SK-N-SH treated with all-trans-retinoic acid at 6 μM for 48 hours (cell line): ENCODE measurements at regions not wholly inside any gene's neighbourhood (a gene's known extent, or its start where the extent isn't known, plus 50 kb on each side); places are given as distances from the start of the nearest gene placed in this dataset.

ENCODE experiments used
- ARNTL ChIP-seq: fragments of 450-650 bp; formaldehyde crosslinking; IDR thresholded peaks from 2 replicates; pipeline ENCODE4 v1.5.0; 2020; ENCODE audit warnings: low read depth, mild to moderate bottlenecking, moderate library complexity, borderline replicate concordance
- BACH2 ChIP-seq: fragments of 250-450 bp; sonication (Bioruptor Pico); IDR thresholded peaks from 2 replicates; pipeline ENCODE4 v1.9.0; 2021; ENCODE audit warnings: mild to moderate bottlenecking, borderline replicate concordance
- CREB5 ChIP-seq: fragments of 250-450 bp; sonication (Bioruptor Pico); IDR thresholded peaks from 2 replicates; pipeline ENCODE4 v1.5.1; 2020; ENCODE audit warnings: low read depth, mild to moderate bottlenecking, moderate library complexity
- CSDC2 ChIP-seq: fragments of 250-450 bp; sonication (Bioruptor Pico); IDR thresholded peaks from 2 replicates; pipeline ENCODE4 v1.5.0; 2020; ENCODE audit warnings: mild to moderate bottlenecking, moderate library complexity
- CSRNP3 ChIP-seq: fragments of 250-450 bp; sonication (Bioruptor Pico); IDR thresholded peaks from 2 replicates; pipeline ENCODE4 v1.5.1; 2021; ENCODE audit warnings: mild to moderate bottlenecking, moderate library complexity
- GLIS3 ChIP-seq: fragments of 250-450 bp; sonication (Bioruptor Pico); IDR thresholded peaks from 2 replicates; pipeline ENCODE4 v1.5.0; 2020; ENCODE audit warnings: mild to moderate bottlenecking, moderate library complexity
- OSR1 ChIP-seq: fragments of 250-450 bp; sonication (Bioruptor Pico); IDR thresholded peaks from 2 replicates; pipeline ENCODE4 v1.8.0; 2022; ENCODE audit warnings: moderate library complexity, mild to moderate bottlenecking, inconsistent platforms
- PATZ1 ChIP-seq: fragments of 250-450 bp; sonication (Bioruptor Pico); IDR thresholded peaks from 2 replicates; pipeline ENCODE4 v1.8.0; 2020; ENCODE audit warnings: mild to moderate bottlenecking, moderate library complexity, borderline replicate concordance
- RARB ChIP-seq: fragments of 250-450 bp; sonication (Bioruptor Pico); IDR thresholded peaks from 2 replicates; pipeline ENCODE4 v1.8.0; 2021; ENCODE audit warnings: mild to moderate bottlenecking, moderate library complexity
- TCF4 ChIP-seq: fragments of 250-450 bp; sonication (Bioruptor Pico); IDR thresholded peaks from 2 replicates; pipeline ENCODE4 v1.8.0; 2021; ENCODE audit warnings: mild to moderate bottlenecking, moderate library complexity, borderline replicate concordance
- ZFP3 ChIP-seq: fragments of 250-450 bp; sonication (Bioruptor Pico); IDR thresholded peaks from 2 replicates; pipeline ENCODE4 v1.5.0; 2020; ENCODE audit warnings: mild to moderate bottlenecking, moderate library complexity
- ZFP30 ChIP-seq: fragments of 450-650 bp; formaldehyde crosslinking; IDR thresholded peaks from 2 replicates; pipeline ENCODE4 v1.5.0; 2022; ENCODE audit warnings: mild to moderate bottlenecking, moderate library complexity
- ZNF70 ChIP-seq: fragments of 450-650 bp; formaldehyde crosslinking; IDR thresholded peaks from 2 replicates; pipeline ENCODE4 v1.5.0; 2020; ENCODE audit warnings: mild to moderate bottlenecking, moderate library complexity
- ZNF8 ChIP-seq: fragments of 450-650 bp; formaldehyde crosslinking; IDR thresholded peaks from 2 replicates; pipeline ENCODE4 v1.5.0; 2020; ENCODE audit warnings: mild to moderate bottlenecking, moderate library complexity

- no peak for TF ChIP-seq ZNF70 (CRISPR knock-in tag)
- TF ChIP-seq ZFP3 (CRISPR knock-in tag) = no peak
- TF ChIP-seq RARB (CRISPR knock-in tag) = no peak
- TF ChIP-seq GLIS3 = no peak
- no peak for TF ChIP-seq CSRNP3
- no peak for TF ChIP-seq TCF4 (CRISPR knock-in tag)
- TF ChIP-seq ARNTL (CRISPR knock-in tag) = no peak
- no peak for TF ChIP-seq CSDC2 (CRISPR knock-in tag)
- no peak for TF ChIP-seq PATZ1 (CRISPR knock-in tag)
- TF ChIP-seq CREB5 (CRISPR knock-in tag) = no peak
- no peak for TF ChIP-seq ZFP30
- TF ChIP-seq ZNF8 (CRISPR knock-in tag) = no peak
- TF ChIP-seq BACH2 (CRISPR knock-in tag) = no peak
- TF ChIP-seq OSR1 (CRISPR knock-in tag) = no peak
These were observed 308.0 kb upstream of the FKBP1C start for GRCh38 chr6:62903266-62903665.
